Activated CD8-positive, alpha-beta T cell treated with anti-CD3 and anti-CD28 coated beads, Interleukin-2, amount 10 ng/mL, durations not matched to agents 7 days and 5 days (primary cell): ENCODE measurements at regions not wholly inside any gene's neighbourhood (a gene's known extent, or its start where the extent isn't known, plus 50 kb on each side); places are given as distances from the start of the nearest gene placed in this dataset.

Experiments used
- ATAC-seq: fragments of 150-1000 bp; cut with Tn5 transposase; one replicate; pipeline ENCODE4 v1.10.0; 2021; ENCODE audit warnings: moderate library complexity
- CTCF ChIA-PET: fragments of 350-600 bp; sonication (Branson Sonifier 250); formaldehyde crosslinking; loops from one replicate; lab custom pipeline; 2021; ENCODE audit warnings: antibody characterized with exemption; lab: Charles Lee
- POLR2A ChIA-PET: fragments of 350-600 bp; sonication (Branson Sonifier 250); formaldehyde crosslinking; loops from one replicate; lab custom pipeline; 2021; ENCODE audit warnings: antibody characterized with exemption; lab: Charles Lee
- DNase-seq: peaks from one replicate; pipeline ENCODE4 v3.0.0-alpha.2; 2020
- H3K27ac Mint-ChIP-seq: one replicate; pipeline ENCODE4 v1.8.0; 2021; ENCODE audit warnings: mild to moderate bottlenecking, mixed read lengths
- H3K27me3 Mint-ChIP-seq: one replicate; pipeline ENCODE4 v1.8.0; 2021; ENCODE audit warnings: low read depth, mixed read lengths
- H3K36me3 Mint-ChIP-seq: one replicate; pipeline ENCODE4 v1.8.0; 2021; ENCODE audit warnings: low read depth, mixed read lengths
- H3K4me1 Mint-ChIP-seq: one replicate; pipeline ENCODE4 v1.8.0; 2021; ENCODE audit warnings: low read depth, mixed read lengths
- H3K4me3 Mint-ChIP-seq: one replicate; pipeline ENCODE4 v1.8.0; 2021; ENCODE audit warnings: mild to moderate bottlenecking, mixed read lengths
- H3K9me3 Mint-ChIP-seq: one replicate; pipeline ENCODE4 v1.8.0; 2022; ENCODE audit warnings: mixed read lengths; ENCODE audit not compliant: insufficient read depth

DNA sequence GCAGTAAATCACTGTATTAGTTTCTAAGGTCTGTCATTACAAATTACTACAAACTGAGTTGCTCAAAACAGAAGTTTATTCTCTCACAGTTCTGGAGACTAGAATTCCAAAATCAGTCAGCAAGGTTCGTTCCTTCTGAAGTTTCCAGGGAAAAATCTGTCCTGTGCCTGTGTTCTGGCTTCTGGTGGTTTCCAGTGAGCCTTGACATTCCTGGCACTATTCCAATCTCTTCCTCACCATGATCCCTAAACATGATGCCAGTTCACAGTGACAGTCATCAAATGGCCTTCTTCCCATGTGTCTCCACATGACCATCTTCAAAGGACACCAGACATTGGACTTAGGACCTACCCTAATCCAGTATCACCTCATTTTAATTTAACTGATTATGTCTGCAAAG, 351.4 kb downstream of the PLK2 start:
- H3K9me3 Mint-ChIP-seq: no peaks in the 10 kb centered on the region
- no peak for DNase-seq
- POLR2A ChIA-PET: no interaction called here
- CTCF ChIA-PET: no interaction called here
- H3K36me3 Mint-ChIP-seq: no peaks in the 10 kb centered on the region
- no peak for ATAC-seq
- H3K4me3 Mint-ChIP-seq: no peak overlapping the region
- H3K27me3 Mint-ChIP-seq: no peaks in the 10 kb centered on the region
- no peak overlapping the region for H3K27ac Mint-ChIP-seq
- H3K4me1 Mint-ChIP-seq: no peaks in the 10 kb centered on the region

DNA sequence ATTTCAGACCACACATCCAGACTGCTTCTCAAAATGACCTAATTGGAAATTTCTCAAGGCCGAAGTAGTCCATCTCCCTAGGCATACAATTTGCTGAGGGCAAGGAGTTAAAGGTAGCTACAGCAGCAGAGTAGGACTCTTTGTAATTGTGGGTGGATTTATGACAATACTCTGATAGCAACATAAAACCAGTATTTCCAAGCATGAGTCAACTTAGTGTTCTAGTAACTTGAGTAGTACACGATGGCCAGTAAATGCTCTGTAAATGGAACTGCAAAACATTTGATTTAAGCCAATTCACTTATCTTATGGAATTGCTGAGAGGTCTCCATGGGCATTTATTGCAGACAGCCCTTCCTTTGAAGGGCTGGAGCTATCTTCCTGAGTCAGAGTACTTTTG, 352.2 kb downstream of the PLK2 start:
- no peaks in the 10 kb centered on the region for H3K4me1 Mint-ChIP-seq
- ATAC-seq: no peak
- no peak for DNase-seq
- ChIA-PET POLR2A (no interaction called here), CTCF (no interaction called here)
- no peaks in the 10 kb centered on the region for H3K27me3 Mint-ChIP-seq
- H3K4me3 Mint-ChIP-seq: no peak overlapping the region
- no peaks in the 10 kb centered on the region for H3K36me3 Mint-ChIP-seq
- H3K27ac Mint-ChIP-seq: no peak overlapping the region
- H3K9me3 Mint-ChIP-seq: no peaks in the 10 kb centered on the region

DNA sequence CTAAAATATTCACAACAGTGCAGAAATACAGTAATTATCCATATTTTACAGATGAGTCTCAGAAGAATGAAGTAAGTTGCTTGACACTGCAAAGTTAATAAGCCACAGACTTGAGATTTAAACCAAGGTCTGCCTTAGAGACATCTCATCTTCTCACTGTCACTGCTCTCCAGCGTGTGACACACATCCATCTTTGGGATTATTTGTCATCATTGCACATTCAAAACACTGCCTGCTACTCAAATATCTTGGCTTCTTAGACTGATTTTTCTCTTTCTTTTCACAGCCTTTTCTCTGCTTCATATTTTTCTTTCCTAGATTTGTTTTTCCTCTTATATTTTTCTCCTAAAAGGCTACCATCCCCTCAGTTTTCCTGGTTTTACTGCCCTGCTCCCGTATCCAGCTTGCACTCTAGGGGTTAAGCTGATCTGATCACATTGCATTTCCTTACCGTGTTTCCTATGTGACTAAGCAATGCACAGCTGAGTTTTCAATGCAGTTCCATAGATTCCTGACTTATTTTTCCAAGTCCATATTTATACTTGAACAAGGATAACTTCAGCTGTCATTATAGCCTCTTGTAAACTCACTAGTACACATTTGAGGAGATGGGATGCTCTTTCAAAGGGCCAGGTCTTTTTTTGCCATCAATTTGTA, 353.0 kb downstream of the PLK2 start:
- Mint-ChIP-seq H3K4me1 (no peaks in the 10 kb centered on the region), H3K36me3 (no peaks in the 10 kb centered on the region), H3K27me3 (no peaks in the 10 kb centered on the region), H3K27ac (no peak overlapping the region), H3K4me3 (no peak overlapping the region), H3K9me3 (no peaks in the 10 kb centered on the region)
- DNase-seq: no peak
- POLR2A ChIA-PET: no interaction called here
- CTCF ChIA-PET: no interaction called here
- no peak for ATAC-seq

DNA sequence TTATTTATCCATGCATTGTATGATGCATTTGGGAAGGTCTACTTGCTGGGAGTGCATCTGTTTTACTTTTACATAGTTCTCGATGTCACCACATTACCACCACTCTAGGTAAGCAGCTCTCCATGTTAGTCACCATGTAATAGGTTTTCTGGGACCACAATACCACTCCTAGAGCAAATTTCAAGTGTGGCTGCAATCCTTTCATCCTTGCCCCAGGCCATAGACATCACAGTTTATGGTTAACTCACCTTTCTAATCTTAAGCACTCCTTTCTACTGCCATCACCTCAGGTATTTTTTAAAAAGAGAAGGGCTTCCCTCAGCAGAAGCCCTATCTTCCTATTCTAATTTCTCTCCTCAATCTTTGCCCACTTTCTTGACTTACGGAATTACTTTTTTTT, 354.1 kb downstream of the PLK2 start:
- POLR2A ChIA-PET: no interaction called here
- no peak for ATAC-seq
- Mint-ChIP-seq H3K27me3 (no peaks in the 10 kb centered on the region), H3K4me3 (no peak overlapping the region), H3K36me3 (no peaks in the 10 kb centered on the region), H3K27ac (no peak overlapping the region), H3K9me3 (no peaks in the 10 kb centered on the region), H3K4me1 (no peaks in the 10 kb centered on the region)
- CTCF ChIA-PET: no interaction called here
- no peak for DNase-seq

DNA sequence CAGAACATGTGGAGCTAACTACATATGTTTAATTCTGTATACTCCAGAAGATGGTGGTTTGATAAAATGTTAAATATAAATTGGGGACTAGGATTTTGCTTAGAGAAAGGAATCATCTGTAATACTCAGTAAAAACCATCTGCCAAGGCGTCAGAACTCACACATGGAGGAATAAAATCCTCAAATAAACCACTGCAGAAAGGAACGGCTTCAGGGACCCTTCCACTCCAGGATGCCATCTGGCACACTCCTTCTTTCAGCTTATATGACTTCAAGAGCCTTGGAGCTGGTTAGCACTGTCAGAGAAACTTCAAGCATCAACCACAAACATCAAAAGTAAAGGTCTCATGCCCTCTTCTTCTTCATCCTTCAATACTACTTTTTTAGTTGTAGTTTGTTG, 360.6 kb downstream of the PLK2 start:
- Mint-ChIP-seq H3K27ac (no peak overlapping the region), H3K4me1 (no peaks in the 10 kb centered on the region), H3K9me3 (no peaks in the 10 kb centered on the region), H3K4me3 (no peak overlapping the region), H3K36me3 (no peaks in the 10 kb centered on the region), H3K27me3 (no peaks in the 10 kb centered on the region)
- no peak for ATAC-seq
- CTCF ChIA-PET: no interaction called here
- DNase-seq: no peak
- POLR2A ChIA-PET: no interaction called here

DNA sequence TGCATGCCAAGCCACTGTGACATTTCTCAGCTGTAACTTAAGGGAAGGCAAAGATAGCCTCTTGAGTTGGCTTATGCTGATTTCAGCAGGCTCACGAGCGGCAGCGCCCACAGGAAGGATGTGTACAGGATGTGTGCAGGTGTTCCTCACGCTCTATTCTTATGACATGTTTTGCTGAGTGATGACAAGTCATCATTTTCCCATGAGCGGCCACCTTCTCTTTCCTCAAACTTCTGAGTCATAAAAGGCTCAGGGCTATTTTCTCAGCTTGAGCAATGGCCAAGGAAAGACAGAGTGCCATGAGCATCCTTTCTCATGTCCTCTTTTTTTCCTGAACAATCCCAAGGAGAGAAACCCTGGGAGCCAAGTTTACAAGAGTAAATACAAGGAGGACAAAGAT, 365.9 kb downstream of the PLK2 start:
- no peaks in the 10 kb centered on the region for H3K27me3 Mint-ChIP-seq

DNA sequence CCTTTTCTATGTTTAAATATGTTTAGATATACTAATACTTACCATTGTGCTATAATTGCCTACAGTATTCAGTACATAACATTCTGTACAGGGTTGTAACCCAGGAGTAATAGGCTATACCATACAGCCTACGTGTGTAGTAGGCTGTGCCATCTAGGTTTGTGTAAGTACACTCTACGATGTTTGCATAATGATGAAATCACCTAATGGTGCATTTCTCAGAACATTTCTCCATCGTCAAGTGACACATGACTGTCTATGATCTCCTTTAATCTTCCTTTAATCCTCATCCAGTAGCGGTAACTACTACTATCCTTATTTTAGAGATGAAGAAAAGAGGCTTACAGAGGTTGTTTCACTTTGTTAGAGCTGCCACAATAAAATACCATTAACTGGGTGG, 369.2 kb downstream of the PLK2 start:
- no peak for ATAC-seq
- DNase-seq: no peak

More for the DNA sequence above, 365.9 kb downstream of the PLK2 start:
- CTCF ChIA-PET: interaction anchor here (1.2 kb wide), 1 partner anchor 594 kb away, joined by 3 read pairs; no protein-coding TSS in a partner anchor
- H3K4me3 Mint-ChIP-seq: no peak overlapping the region
- ATAC-seq (no peak), DNase-seq (peak; percentile 28)
- no peak overlapping the region for H3K27ac Mint-ChIP-seq
- H3K9me3 Mint-ChIP-seq: no peaks in the 10 kb centered on the region
- no peaks in the 10 kb centered on the region for H3K4me1 Mint-ChIP-seq
- no peaks in the 10 kb centered on the region for H3K36me3 Mint-ChIP-seq
- POLR2A ChIA-PET: interaction anchor here (0.6 kb wide), 1 partner anchor 68 kb away, joined by 3 read pairs; no protein-coding TSS in a partner anchor

DNA sequence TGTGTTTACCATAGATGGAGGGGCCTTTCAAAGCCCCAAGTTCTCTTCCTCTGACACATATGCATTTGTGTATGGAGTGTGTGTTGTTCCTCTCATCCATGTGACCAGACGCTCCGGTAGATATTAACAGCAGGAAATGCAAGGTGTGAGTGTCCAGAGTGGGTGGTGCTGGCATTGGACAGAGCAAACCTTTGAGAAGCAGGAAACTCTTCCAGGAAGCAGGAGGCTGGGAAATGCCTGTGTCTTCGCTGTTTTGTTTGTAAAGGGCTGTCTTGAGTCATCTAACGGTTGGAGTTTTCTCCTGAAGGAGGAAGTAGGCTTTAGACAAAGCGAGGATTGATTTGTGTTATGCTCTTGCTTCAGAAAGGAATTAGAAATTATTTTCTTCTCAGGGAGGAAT, 370.9 kb downstream of the PLK2 start:
- Mint-ChIP-seq H3K27ac (no peak overlapping the region), H3K36me3 (no peaks in the 10 kb centered on the region), H3K4me3 (no peak overlapping the region), H3K9me3 (no peaks in the 10 kb centered on the region), H3K4me1 (no peaks in the 10 kb centered on the region), H3K27me3 (peaks cover 2% of the 10 kb centered on the region)
- ATAC-seq (no peak), DNase-seq (no peak)
- ChIA-PET CTCF (no interaction called here), POLR2A (no interaction called here)

More for the DNA sequence above, 369.2 kb downstream of the PLK2 start:
- POLR2A ChIA-PET: no interaction called here
- no peak overlapping the region for H3K27ac Mint-ChIP-seq
- H3K36me3 Mint-ChIP-seq: no peaks in the 10 kb centered on the region
- no peaks in the 10 kb centered on the region for H3K9me3 Mint-ChIP-seq
- H3K4me3 Mint-ChIP-seq: no peak overlapping the region
- CTCF ChIA-PET: no interaction called here
- H3K27me3 Mint-ChIP-seq: peaks cover 2% of the 10 kb centered on the region
- no peaks in the 10 kb centered on the region for H3K4me1 Mint-ChIP-seq

DNA sequence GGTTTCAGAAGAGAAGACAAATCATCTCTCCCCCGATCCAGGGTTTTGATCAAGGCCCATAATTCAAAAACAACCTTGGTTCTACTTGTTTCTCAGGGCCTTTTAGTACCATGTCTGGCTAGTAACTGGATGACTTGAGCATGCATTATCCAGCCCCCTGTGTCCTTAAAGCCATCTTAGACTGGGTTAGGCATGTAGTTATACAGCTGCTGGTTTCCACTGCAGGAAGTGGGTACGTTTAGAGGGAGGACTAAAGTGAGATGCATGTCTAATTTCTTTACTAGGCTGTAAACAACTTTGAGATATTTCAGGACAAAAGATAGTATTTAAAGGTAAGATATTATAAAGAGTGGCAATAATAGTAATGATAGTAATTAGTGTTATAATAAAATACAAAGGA, 372.0 kb downstream of the PLK2 start:
- DNase-seq (no peak), ATAC-seq (no peak)
- Mint-ChIP-seq H3K27me3 (peaks cover 2% of the 10 kb centered on the region), H3K27ac (no peak overlapping the region), H3K9me3 (no peaks in the 10 kb centered on the region), H3K4me3 (no peak overlapping the region), H3K36me3 (no peaks in the 10 kb centered on the region), H3K4me1 (no peaks in the 10 kb centered on the region)
- POLR2A ChIA-PET: no interaction called here
- CTCF ChIA-PET: no interaction called here

DNA sequence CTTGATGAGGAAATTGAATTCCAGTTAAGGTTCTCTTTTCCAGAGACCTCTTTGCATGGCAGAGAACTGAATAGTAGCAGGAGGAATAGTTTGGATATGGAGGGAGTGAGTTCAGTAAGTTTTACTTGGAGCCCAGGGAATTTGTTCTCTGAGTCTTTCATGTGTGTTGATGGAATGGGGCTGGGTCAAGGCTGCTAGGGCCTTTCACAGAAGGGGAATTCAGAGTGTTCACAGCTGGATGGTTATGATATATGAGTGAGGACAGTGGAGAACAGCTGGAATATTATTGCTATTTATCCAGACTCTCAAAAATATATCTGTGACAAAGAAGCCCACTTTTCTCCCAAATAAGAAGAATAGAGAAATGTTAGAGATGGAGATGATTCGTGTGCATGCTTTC, 372.8 kb downstream of the PLK2 start:
- H3K36me3 Mint-ChIP-seq: no peaks in the 10 kb centered on the region
- H3K4me1 Mint-ChIP-seq: no peaks in the 10 kb centered on the region
- POLR2A ChIA-PET: no interaction called here
- H3K27ac Mint-ChIP-seq: no peak overlapping the region
- H3K9me3 Mint-ChIP-seq: no peaks in the 10 kb centered on the region
- ATAC-seq: no peak
- peaks cover 2% of the 10 kb centered on the region for H3K27me3 Mint-ChIP-seq
- no peak overlapping the region for H3K4me3 Mint-ChIP-seq
- DNase-seq: no peak
- CTCF ChIA-PET: no interaction called here

DNA sequence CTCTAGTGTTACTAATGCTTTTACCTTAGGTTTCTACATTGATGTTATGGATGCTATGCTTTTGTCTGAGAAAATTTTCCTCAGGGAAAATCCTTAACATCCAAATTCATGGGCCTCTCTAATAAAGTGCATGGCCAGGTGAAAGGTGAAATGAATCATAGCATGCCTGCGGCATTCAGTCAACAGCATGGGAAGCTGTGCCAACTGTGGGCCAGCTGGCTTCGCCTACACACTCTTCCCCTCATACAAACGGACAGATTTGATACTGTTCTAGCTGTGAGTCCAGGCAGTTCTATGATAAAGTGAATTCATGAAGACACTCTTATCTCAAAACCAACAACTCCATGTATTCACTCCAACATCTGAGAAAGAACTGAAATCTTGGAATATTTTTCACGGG, 374.1 kb downstream of the PLK2 start:
- DNase-seq (no peak), ATAC-seq (no peak)
- ChIA-PET CTCF (no interaction called here), POLR2A (no interaction called here)
- Mint-ChIP-seq H3K36me3 (no peaks in the 10 kb centered on the region), H3K4me3 (no peak overlapping the region), H3K4me1 (no peaks in the 10 kb centered on the region), H3K9me3 (no peaks in the 10 kb centered on the region), H3K27me3 (peaks cover 2% of the 10 kb centered on the region), H3K27ac (no peak overlapping the region)

DNA sequence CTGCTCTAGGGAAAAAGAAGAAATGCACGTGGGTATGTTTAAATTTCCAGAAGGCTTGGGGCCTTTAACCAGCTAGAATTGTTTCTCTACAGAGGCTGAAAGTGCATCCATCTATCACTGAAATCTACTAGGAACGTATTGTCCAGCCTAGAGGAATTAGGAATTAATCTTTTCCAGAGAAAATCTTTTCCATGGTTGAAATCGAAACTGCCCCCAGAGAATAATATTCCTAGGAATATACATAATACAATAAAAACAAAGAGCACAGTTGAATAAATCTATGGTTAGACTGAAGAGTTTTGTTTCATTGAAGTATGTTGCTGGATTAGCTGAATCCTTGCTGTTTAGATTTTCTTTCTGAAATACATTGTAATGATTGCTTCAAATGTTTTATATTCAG, 378.5 kb downstream of the PLK2 start:
- Mint-ChIP-seq H3K4me1 (no peaks in the 10 kb centered on the region), H3K9me3 (no peaks in the 10 kb centered on the region), H3K27me3 (no peaks in the 10 kb centered on the region), H3K27ac (no peak overlapping the region), H3K4me3 (no peak overlapping the region), H3K36me3 (no peaks in the 10 kb centered on the region)
- no peak for DNase-seq
- ChIA-PET POLR2A (no interaction called here), CTCF (no interaction called here)
- no peak for ATAC-seq

DNA sequence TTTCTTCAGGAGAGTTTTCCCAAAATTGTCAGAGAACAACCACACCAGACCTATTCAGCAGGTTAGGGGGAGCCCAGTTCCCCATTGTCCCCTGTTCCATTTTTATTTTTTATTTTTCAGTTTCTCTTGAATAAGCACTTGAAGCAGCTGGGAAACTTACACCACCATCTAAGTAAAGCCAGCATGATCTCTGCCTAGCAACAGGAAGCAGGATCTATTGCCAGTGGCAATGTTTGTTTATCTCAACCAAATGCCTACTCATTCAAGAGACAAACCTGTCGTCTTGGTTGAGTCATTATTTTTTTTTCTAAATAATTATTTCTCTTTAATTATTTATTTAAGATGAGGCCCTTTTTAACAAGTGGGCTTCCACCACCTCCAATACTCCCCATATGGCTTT, 379.3 kb downstream of the PLK2 start:
- CTCF ChIA-PET: no interaction called here
- POLR2A ChIA-PET: no interaction called here

More for the DNA sequence above, 379.3 kb downstream of the PLK2 start:
- Mint-ChIP-seq H3K4me3 (no peak overlapping the region), H3K27me3 (no peaks in the 10 kb centered on the region), H3K27ac (no peak overlapping the region), H3K9me3 (no peaks in the 10 kb centered on the region), H3K36me3 (no peaks in the 10 kb centered on the region), H3K4me1 (no peaks in the 10 kb centered on the region)
- ATAC-seq (no peak), DNase-seq (no peak)
